ENCODE measurements at regions not wholly inside any gene's neighbourhood (a gene's known extent, or its start where the extent isn't known, plus 50 kb on each side); places are given as distances from the start of the nearest gene placed in this dataset.

- no peaks in the 10 kb centered on the region for H3K9me2 ChIP-seq (replicated peaks; ENCODE audit: insufficient read depth)
- 38% methylated on average over 5 of the region's 5 CpGs for WGBS (ENCODE audit: low lambda C conversion rate, missing lambda C conversion rate)
- H3K4me2 ChIP-seq = no peak overlapping the region
- no peaks in the 10 kb centered on the region for H3K36me3 ChIP-seq (replicated peaks; ENCODE audit: insufficient read depth, low read depth)
- H3K27me3 ChIP-seq = no peaks in the 10 kb centered on the region
- H3K27ac ChIP-seq = no peak overlapping the region
- no peaks in the 10 kb centered on the region for H4K20me1 ChIP-seq (ENCODE audit: insufficient read depth, poor library complexity, severe bottlenecking)
- no peaks in the 10 kb centered on the region for H3K9me3 ChIP-seq (ENCODE audit: low read depth)
- DNase-seq (ENCODE audit: low spot score) = peak; percentile 76
- H3K4me1 ChIP-seq (ENCODE audit: insufficient read depth) = no peaks in the 10 kb centered on the region
- H3K79me2 ChIP-seq = no peaks in the 10 kb centered on the region
- no peak overlapping the region for H3K4me3 ChIP-seq
- H2AFZ ChIP-seq = no peak overlapping the region
- no peak for TF ChIP-seq EZH2phosphoT487 (IDR thresholded peaks at IDR 0.05; ENCODE audit: low read depth, severe bottlenecking, unreplicated experiment)
- peak; percentile 65 for TF ChIP-seq CTCF (IDR thresholded peaks at IDR 0.05; ENCODE audit: poor library complexity)
Measured at GRCh38 chr5:162209005-162209605, 141.5 kb downstream of the GABRG2 start.

- Histone ChIP-seq H3K27ac (no peak overlapping the region), H2AFZ (no peak overlapping the region), H3K4me3 (no peak overlapping the region), H3K9me2 (replicated peaks; ENCODE audit: insufficient read depth) (no peaks in the 10 kb centered on the region), H3K9me3 (ENCODE audit: low read depth) (no peaks in the 10 kb centered on the region), H3K4me2 (no peak overlapping the region), H3K79me2 (no peaks in the 10 kb centered on the region), H3K36me3 (replicated peaks; ENCODE audit: insufficient read depth, low read depth) (no peaks in the 10 kb centered on the region), H4K20me1 (ENCODE audit: insufficient read depth, poor library complexity, severe bottlenecking) (no peaks in the 10 kb centered on the region), H3K27me3 (no peaks in the 10 kb centered on the region), H3K4me1 (ENCODE audit: insufficient read depth) (no peaks in the 10 kb centered on the region)
- 83% methylated on average over 2 of the region's 2 CpGs for WGBS (ENCODE audit: low lambda C conversion rate, missing lambda C conversion rate)
- TF ChIP-seq CTCF (IDR thresholded peaks at IDR 0.05; ENCODE audit: poor library complexity) (no peak), EZH2phosphoT487 (IDR thresholded peaks at IDR 0.05; ENCODE audit: low read depth, severe bottlenecking, unreplicated experiment) (no peak), EZH2 (IDR thresholded peaks at IDR 0.05; ENCODE audit: borderline replicate concordance) (no peak)
- no peak for DNase-seq (ENCODE audit: low spot score)
Measured at GRCh38 chr5:162214551-162214950, 147.0 kb downstream of the GABRG2 start.

- 81% methylated on average over 1 of the region's 1 CpG for WGBS (ENCODE audit: low lambda C conversion rate, missing lambda C conversion rate)
- DNase-seq (ENCODE audit: low spot score) = no peak
- no peaks in the 10 kb centered on the region for H3K27me3 ChIP-seq
- TF ChIP-seq EZH2 (IDR thresholded peaks at IDR 0.05; ENCODE audit: borderline replicate concordance) (no peak), CTCF (IDR thresholded peaks at IDR 0.05; ENCODE audit: poor library complexity) (no peak), EZH2phosphoT487 (IDR thresholded peaks at IDR 0.05; ENCODE audit: low read depth, severe bottlenecking, unreplicated experiment) (no peak)
- no peak overlapping the region for H2AFZ ChIP-seq
- no peaks in the 10 kb centered on the region for H3K9me2 ChIP-seq (replicated peaks; ENCODE audit: insufficient read depth)
- H3K27ac ChIP-seq = no peak overlapping the region
- H3K36me3 ChIP-seq (replicated peaks; ENCODE audit: insufficient read depth, low read depth) = no peaks in the 10 kb centered on the region
- no peak overlapping the region for H3K4me2 ChIP-seq
- no peaks in the 10 kb centered on the region for H3K79me2 ChIP-seq
- no peaks in the 10 kb centered on the region for H4K20me1 ChIP-seq (ENCODE audit: insufficient read depth, poor library complexity, severe bottlenecking)
- H3K4me3 ChIP-seq = no peak overlapping the region
- H3K4me1 ChIP-seq (ENCODE audit: insufficient read depth) = no peaks in the 10 kb centered on the region
- no peaks in the 10 kb centered on the region for H3K9me3 ChIP-seq (ENCODE audit: low read depth)
Measured at GRCh38 chr5:162217037-162217436, 149.5 kb downstream of the GABRG2 start.

GRCh38 chr5:162221910-162222309 is 154.3 kb downstream of the GABRG2 start:
- no peak overlapping the region for H3K4me2 ChIP-seq
- no peaks in the 10 kb centered on the region for H3K9me3 ChIP-seq (ENCODE audit: low read depth)
- no peaks in the 10 kb centered on the region for H3K4me1 ChIP-seq (ENCODE audit: insufficient read depth)
- DNase-seq (ENCODE audit: low spot score) = no peak
- H3K36me3 ChIP-seq (replicated peaks; ENCODE audit: insufficient read depth, low read depth) = no peaks in the 10 kb centered on the region
- no peak overlapping the region for H3K4me3 ChIP-seq
- no peak overlapping the region for H3K27ac ChIP-seq
- no peak for TF ChIP-seq CTCF (IDR thresholded peaks at IDR 0.05; ENCODE audit: poor library complexity)
- TF ChIP-seq EZH2phosphoT487 (IDR thresholded peaks at IDR 0.05; ENCODE audit: low read depth, severe bottlenecking, unreplicated experiment) = no peak
- TF ChIP-seq EZH2 (IDR thresholded peaks at IDR 0.05; ENCODE audit: borderline replicate concordance) = no peak
- H3K79me2 ChIP-seq = no peaks in the 10 kb centered on the region
- H3K27me3 ChIP-seq = no peaks in the 10 kb centered on the region
- H3K9me2 ChIP-seq (replicated peaks; ENCODE audit: insufficient read depth) = no peaks in the 10 kb centered on the region
- no peak overlapping the region for H2AFZ ChIP-seq
- H4K20me1 ChIP-seq (ENCODE audit: insufficient read depth, poor library complexity, severe bottlenecking) = no peaks in the 10 kb centered on the region
